A172 (cell line): ENCODE measurements at regions not wholly inside any gene's neighbourhood (a gene's known extent, or its start where the extent isn't known, plus 50 kb on each side); places are given as distances from the start of the nearest gene placed in this dataset.
"Not testable (repeated sequence)": the region's sequence is repeated elsewhere in the genome, so short reads cannot be mapped to it uniquely, and the experiment has no call there.

Experiments used
- DNase-seq: peaks from one replicate; pipeline ENCODE4 v3.0.0-alpha.2; 2015; ENCODE audit warnings: low spot score

- DNase-seq = no peak
Measured at GRCh38 chr6:155684416-155685196, 229.0 kb upstream of the NOX3 start.

GRCh38 chr6:155678361-155678760, 222.7 kb upstream of the NOX3 start:
- no peak for DNase-seq

GRCh38 chr6:155676346-155676745, 220.7 kb upstream of the NOX3 start:
- peak; percentile 1 for DNase-seq

DNA sequence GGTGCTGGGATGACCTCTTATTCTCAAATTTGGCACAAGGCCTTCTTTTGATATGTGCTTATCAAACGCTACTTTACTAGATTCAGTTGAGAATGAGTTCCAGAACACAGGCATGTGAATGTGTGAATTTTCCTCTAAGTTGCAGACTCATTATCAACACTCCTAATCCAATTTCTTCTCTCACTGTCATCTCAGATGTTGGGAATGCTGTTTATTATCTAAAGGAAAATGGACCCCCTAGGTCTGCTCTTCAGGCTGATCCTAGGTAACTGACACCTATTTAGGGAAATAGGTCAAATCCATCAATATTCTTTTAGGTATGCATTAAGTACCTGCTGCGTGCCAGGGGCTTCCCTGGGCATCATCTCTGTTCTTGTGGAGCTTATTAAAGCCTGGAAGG, 215.0 kb upstream of the NOX3 start:
- DNase-seq = no peak

DNA sequence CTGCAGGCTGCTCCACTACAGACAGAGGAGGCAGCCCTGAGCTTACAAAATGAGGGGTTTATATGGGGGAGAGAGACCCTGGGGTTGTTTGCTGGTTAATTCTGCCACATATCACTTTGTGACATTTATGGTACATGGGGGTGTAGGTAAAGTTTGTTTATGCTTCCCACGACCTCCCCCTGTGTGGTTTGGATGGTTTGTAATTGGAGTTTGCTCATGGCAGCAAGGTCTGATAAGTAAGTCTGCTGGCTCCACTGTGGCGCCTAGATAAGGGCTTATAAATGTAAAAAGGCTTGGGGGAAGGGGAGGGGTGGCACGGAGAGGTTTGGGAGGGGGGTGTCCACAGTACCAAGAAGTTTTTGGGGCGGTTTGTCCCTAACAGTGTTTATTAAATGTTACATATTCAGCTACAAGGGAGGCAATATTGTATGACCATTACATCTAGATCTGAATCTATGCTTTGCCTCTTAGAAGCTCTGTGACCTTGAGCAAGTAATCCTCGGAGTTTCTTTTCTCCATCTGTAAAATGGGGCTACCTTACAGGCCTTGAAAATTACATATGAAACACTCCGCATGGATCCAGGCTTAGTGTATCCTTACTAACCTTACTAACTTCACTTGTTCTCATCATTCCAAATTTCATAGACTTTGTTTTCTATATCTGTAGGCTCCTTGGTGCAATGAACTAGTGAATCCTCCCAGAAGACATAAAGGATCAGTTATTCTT, 204.8 kb upstream of the NOX3 start:
- no peak for DNase-seq

- DNase-seq = no peak
Measured at GRCh38 chr6:155656024-155656423, 200.4 kb upstream of the NOX3 start.

- DNase-seq = no peak
Measured at GRCh38 chr6:155654474-155654873, 198.8 kb upstream of the NOX3 start.

DNA sequence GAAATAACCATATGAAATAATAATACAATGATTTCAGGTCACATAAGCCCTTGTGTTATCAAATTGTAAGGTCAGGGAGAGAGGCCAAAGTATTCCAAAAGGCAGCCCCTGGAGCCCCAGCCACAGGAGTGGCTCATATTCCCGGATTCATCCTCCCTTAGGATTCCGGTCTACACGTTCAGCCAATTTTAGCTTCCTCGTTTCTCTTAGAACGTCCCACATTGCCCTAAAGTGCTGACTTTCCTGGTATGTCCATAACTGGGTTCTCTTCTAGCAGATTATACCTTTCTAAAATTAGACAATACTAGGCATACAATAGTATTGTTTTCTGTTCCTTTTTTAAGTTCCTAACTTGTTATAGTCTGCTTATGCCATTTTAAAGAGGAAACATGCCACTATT, 192.7 kb upstream of the NOX3 start:
- DNase-seq = no peak

GRCh38 chr6:155647354-155647753, 191.7 kb upstream of the NOX3 start:
- no peak for DNase-seq

DNA sequence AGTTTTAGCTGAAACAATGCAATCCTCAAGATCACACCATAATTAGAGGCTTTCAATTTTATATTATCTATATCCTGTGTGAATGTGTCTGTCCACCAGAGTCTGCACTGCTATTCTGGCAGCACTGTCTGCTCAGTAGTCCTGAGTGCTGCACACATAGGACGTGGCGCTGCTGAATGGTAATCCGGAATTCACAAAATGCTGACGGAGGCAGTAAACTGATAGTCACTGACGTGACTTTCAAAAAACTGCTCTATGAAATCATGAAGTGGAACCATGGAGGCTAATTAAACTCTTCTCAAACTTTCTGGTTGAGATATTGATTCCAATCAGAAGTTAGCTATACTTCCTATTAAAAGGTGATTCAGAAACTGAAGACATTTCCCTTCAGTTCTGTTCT, 190.8 kb upstream of the NOX3 start:
- no peak for DNase-seq

DNA sequence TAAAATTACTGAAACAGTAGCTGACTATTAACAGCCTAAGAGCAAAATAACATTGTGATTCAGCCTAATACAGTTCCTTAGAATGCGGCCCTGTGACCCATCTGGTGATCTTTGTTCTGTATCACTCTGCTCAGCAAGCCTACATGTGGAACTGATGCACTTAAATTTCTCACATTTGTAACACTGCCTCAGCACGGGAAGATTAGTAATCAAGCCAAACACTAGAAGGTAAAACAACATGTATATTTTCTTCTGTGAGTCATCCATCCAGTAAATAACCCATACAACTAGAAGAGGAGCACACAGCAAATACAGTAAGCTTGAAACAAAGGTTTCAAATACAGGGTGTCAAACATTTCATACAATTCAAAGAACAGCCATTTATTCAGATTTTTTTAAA, 189.7 kb upstream of the NOX3 start:
- peak; percentile 40 for DNase-seq

GRCh38 chr6:155641603-155642002, 186.0 kb upstream of the NOX3 start:
- DNase-seq = no peak

GRCh38 chr6:155638200-155638599, 182.6 kb upstream of the NOX3 start:
- DNase-seq = peak; percentile 8

GRCh38 chr6:155635416-155635815, 179.8 kb upstream of the NOX3 start:
- DNase-seq = no peak

- DNase-seq = no peak
Measured at GRCh38 chr6:155630085-155630484, 174.4 kb upstream of the NOX3 start.

DNA sequence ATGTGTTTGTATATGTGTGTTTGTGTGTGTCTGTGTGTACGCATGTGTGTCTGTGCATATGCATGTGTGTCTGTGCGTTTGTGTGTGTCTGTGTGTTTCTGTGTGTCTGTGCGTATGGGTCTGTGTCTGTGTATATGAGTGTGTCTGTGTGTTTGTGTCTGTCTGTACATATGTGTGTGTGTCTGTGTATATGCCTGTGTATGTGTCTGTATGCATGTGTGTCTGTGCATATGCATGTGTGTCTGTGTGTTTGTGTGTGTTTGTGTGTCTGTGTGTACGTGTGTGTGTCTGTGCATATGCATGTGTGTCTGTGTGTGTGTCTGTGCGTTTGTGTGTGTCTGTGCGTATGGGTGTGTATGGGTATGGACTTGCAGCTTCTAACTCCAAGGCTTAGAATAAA, 174.0 kb upstream of the NOX3 start:
- no peak for DNase-seq

GRCh38 chr6:155628306-155628705, 172.7 kb upstream of the NOX3 start:
- DNase-seq = no peak

- DNase-seq = not testable (repeated sequence)
Measured at GRCh38 chr6:155627722-155628212, 172.1 kb upstream of the NOX3 start.

- DNase-seq = no peak
Measured at GRCh38 chr6:155623450-155624178, 168.0 kb upstream of the NOX3 start.

- DNase-seq = no peak
Measured at GRCh38 chr6:155614606-155615005, 159.0 kb upstream of the NOX3 start.

- DNase-seq = no peak
Measured at GRCh38 chr6:155611742-155612141, 156.1 kb upstream of the NOX3 start.

- DNase-seq = peak; percentile 8
Measured at GRCh38 chr6:155604991-155605390, 149.4 kb upstream of the NOX3 start.

DNA sequence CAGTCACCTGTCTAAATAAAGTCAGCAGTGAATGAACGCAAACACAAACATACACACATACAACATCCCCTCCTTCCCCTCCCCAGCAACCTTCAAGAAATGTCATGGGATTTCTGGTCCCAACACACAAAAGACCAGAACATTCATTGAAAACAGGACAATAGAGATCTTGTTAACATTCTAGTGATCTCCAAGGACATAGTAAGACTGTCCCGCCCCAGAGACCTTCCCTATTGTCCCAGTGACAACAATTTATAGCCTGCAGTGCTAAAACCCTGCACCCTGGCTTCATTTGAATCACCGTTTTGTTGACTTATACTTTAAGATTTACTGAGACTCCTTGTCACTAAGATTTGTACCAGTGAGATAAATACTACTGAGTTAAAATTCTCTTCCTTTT, 143.9 kb upstream of the NOX3 start:
- no peak for DNase-seq
